WTC11 (cell line): ENCODE measurements at regions not wholly inside any gene's neighbourhood (a gene's known extent, or its start where the extent isn't known, plus 50 kb on each side); places are given as distances from the start of the nearest gene placed in this dataset.

Experiments used
- ETV6 ChIP-seq: sonication (generic); formaldehyde crosslinking; IDR thresholded peaks from 2 replicates; pipeline ENCODE4 v1.8.1; 2022; ENCODE audit warnings: mild to moderate bottlenecking, missing genetic modification reagents
- FOXK1 ChIP-seq: sonication (generic); formaldehyde crosslinking; IDR thresholded peaks from 2 replicates; pipeline ENCODE4 v1.8.0; 2022; ENCODE audit warnings: mild to moderate bottlenecking, moderate library complexity, missing genetic modification reagents
- SP1 ChIP-seq: sonication (generic); formaldehyde crosslinking; conservative IDR thresholded peaks from 2 replicates; pipeline ENCODE4 v1.8.1; 2022; ENCODE audit warnings: missing genetic modification reagents
- ZNF317 ChIP-seq: sonication (generic); formaldehyde crosslinking; IDR thresholded peaks from 2 replicates; pipeline ENCODE4 v1.8.1; 2023; ENCODE audit warnings: low read depth, mild to moderate bottlenecking, moderate library complexity, missing genetic modification reagents, borderline replicate concordance
- ZNF396 ChIP-seq: fragments of 250-450 bp; sonication (Bioruptor Pico); IDR thresholded peaks from 2 replicates; pipeline ENCODE4 v1.8.0; 2021; ENCODE audit warnings: mild to moderate bottlenecking, moderate library complexity, borderline replicate concordance
- TF ChIP-seq, protein P1 (sequence below): fragments of 200-600 bp; IDR thresholded peaks from 2 replicates; pipeline ENCODE4 v1.8.0; 2022; ENCODE audit warnings: antibody characterized with exemption
- TF ChIP-seq, protein P2 (sequence below): sonication (generic); formaldehyde crosslinking; IDR thresholded peaks from 2 replicates; pipeline ENCODE4 v1.8.0; 2023; ENCODE audit warnings: missing genetic modification reagents, mild to moderate bottlenecking, borderline replicate concordance
- TF ChIP-seq, protein P3 (sequence below): sonication (generic); formaldehyde crosslinking; IDR thresholded peaks from 2 replicates; pipeline ENCODE4 v1.8.1; 2022; ENCODE audit warnings: missing genetic modification reagents, borderline replicate concordance
- TF ChIP-seq, protein P4 (sequence below): sonication (generic); formaldehyde crosslinking; IDR thresholded peaks from 2 replicates; pipeline ENCODE4 v1.8.0; 2022; ENCODE audit warnings: mild to moderate bottlenecking, missing genetic modification reagents

DNA sequence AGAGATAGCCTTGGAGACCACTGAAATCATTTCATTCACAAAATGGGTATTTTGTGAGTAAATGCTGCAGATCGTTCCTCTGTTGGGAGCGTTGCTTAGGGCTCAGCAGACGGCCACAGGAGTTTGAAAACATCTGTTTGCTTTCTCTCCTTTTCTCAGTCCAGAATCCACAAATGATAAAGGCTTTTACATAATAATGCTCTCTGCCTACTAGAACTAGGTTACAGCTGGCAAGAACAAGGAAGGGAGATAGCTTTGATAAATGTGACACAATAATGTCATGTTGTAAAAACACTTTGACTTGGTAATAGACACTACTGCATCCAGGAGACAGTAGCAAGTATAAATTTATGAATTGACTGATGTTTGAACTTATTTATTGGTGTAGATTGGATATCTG is 1072.4 kb upstream of the CDH6 start:
- TF ChIP-seq, protein P1, sequence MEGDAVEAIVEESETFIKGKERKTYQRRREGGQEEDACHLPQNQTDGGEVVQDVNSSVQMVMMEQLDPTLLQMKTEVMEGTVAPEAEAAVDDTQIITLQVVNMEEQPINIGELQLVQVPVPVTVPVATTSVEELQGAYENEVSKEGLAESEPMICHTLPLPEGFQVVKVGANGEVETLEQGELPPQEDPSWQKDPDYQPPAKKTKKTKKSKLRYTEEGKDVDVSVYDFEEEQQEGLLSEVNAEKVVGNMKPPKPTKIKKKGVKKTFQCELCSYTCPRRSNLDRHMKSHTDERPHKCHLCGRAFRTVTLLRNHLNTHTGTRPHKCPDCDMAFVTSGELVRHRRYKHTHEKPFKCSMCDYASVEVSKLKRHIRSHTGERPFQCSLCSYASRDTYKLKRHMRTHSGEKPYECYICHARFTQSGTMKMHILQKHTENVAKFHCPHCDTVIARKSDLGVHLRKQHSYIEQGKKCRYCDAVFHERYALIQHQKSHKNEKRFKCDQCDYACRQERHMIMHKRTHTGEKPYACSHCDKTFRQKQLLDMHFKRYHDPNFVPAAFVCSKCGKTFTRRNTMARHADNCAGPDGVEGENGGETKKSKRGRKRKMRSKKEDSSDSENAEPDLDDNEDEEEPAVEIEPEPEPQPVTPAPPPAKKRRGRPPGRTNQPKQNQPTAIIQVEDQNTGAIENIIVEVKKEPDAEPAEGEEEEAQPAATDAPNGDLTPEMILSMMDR: no peak
- TF ChIP-seq, protein P2, sequence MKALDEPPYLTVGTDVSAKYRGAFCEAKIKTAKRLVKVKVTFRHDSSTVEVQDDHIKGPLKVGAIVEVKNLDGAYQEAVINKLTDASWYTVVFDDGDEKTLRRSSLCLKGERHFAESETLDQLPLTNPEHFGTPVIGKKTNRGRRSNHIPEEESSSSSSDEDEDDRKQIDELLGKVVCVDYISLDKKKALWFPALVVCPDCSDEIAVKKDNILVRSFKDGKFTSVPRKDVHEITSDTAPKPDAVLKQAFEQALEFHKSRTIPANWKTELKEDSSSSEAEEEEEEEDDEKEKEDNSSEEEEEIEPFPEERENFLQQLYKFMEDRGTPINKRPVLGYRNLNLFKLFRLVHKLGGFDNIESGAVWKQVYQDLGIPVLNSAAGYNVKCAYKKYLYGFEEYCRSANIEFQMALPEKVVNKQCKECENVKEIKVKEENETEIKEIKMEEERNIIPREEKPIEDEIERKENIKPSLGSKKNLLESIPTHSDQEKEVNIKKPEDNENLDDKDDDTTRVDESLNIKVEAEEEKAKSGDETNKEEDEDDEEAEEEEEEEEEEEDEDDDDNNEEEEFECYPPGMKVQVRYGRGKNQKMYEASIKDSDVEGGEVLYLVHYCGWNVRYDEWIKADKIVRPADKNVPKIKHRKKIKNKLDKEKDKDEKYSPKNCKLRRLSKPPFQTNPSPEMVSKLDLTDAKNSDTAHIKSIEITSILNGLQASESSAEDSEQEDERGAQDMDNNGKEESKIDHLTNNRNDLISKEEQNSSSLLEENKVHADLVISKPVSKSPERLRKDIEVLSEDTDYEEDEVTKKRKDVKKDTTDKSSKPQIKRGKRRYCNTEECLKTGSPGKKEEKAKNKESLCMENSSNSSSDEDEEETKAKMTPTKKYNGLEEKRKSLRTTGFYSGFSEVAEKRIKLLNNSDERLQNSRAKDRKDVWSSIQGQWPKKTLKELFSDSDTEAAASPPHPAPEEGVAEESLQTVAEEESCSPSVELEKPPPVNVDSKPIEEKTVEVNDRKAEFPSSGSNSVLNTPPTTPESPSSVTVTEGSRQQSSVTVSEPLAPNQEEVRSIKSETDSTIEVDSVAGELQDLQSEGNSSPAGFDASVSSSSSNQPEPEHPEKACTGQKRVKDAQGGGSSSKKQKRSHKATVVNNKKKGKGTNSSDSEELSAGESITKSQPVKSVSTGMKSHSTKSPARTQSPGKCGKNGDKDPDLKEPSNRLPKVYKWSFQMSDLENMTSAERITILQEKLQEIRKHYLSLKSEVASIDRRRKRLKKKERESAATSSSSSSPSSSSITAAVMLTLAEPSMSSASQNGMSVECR (CRISPR knock-in tag): no peak
- TF ChIP-seq SP1 (CRISPR knock-in tag): no peak
- TF ChIP-seq FOXK1 (CRISPR knock-in tag): no peak
- TF ChIP-seq, protein P3, sequence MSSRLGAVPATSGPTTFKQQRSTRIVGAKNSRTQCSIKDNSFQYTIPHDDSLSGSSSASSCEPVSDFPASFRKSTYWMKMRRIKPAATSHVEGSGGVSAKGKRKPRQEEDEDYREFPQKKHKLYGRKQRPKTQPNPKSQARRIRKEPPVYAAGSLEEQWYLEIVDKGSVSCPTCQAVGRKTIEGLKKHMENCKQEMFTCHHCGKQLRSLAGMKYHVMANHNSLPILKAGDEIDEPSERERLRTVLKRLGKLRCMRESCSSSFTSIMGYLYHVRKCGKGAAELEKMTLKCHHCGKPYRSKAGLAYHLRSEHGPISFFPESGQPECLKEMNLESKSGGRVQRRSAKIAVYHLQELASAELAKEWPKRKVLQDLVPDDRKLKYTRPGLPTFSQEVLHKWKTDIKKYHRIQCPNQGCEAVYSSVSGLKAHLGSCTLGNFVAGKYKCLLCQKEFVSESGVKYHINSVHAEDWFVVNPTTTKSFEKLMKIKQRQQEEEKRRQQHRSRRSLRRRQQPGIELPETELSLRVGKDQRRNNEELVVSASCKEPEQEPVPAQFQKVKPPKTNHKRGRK (CRISPR knock-in tag): no peak
- TF ChIP-seq ETV6: no peak
- TF ChIP-seq, protein P4, sequence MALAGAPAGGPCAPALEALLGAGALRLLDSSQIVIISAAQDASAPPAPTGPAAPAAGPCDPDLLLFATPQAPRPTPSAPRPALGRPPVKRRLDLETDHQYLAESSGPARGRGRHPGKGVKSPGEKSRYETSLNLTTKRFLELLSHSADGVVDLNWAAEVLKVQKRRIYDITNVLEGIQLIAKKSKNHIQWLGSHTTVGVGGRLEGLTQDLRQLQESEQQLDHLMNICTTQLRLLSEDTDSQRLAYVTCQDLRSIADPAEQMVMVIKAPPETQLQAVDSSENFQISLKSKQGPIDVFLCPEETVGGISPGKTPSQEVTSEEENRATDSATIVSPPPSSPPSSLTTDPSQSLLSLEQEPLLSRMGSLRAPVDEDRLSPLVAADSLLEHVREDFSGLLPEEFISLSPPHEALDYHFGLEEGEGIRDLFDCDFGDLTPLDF: no peak
- TF ChIP-seq ZNF317 (CRISPR knock-in tag): no peak
- TF ChIP-seq ZNF396 (CRISPR knock-in tag): no peak
